IPS DF 19.7 (cell line): ENCODE measurements at regions not wholly inside any gene's neighbourhood (a gene's known extent, or its start where the extent isn't known, plus 50 kb on each side); places are given as distances from the start of the nearest gene placed in this dataset.

ENCODE experiments used
- DNase-seq: peaks from one replicate; pipeline ENCODE4 v3.0.0-alpha.2; 2013; ENCODE audit warnings: low read depth, low spot score

DNA sequence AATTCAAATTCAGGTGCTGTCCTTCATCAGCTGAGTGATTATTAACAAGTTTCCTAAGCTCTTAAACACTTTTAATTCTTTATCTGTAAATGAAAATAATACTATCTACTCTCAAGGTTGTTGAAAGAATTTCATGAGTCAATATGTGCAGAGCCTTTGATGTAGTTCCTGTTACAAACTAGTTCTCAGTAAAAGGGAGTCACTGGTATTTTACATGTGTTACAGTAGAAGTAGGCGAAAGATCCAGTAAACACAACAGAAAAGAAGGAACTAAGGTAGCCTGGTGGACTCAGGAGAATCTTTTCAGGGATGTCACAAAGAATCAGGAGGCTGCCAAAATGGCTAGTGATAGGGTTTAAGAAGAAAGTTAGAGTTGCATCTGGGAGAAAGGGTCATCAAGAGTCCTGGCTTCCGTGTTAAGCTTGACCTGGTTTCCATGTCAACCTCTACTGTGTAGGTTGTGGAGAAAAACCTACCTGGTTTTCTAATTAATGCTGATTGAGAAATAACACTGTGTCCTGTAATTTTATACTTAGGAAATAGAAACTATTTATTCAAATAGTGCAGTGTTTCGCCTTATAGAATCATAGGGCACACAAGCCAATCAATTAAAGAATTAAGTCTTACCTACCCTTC, 58.3 kb upstream of the TRIB2 start:
- DNase-seq, result no peak

DNA sequence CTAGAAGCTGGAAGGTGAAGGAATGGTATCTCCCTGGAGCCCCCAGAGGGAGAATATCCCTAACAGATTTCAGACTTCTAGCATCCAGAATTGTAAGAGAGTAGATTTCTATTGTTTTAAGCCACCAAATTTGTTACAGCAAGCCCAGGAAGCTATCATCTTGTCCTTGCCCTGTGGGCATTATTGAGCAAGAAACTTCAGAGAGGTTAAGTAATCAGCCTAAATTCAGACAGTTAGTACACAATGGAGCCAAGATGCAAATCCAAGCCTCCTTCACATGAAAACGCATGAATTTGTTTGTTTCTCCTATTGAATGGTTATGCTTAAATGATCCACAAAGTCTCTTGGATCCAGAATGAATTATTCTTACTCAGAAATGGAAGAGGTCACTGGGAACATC, 55.2 kb upstream of the TRIB2 start:
- no peak for DNase-seq

DNA sequence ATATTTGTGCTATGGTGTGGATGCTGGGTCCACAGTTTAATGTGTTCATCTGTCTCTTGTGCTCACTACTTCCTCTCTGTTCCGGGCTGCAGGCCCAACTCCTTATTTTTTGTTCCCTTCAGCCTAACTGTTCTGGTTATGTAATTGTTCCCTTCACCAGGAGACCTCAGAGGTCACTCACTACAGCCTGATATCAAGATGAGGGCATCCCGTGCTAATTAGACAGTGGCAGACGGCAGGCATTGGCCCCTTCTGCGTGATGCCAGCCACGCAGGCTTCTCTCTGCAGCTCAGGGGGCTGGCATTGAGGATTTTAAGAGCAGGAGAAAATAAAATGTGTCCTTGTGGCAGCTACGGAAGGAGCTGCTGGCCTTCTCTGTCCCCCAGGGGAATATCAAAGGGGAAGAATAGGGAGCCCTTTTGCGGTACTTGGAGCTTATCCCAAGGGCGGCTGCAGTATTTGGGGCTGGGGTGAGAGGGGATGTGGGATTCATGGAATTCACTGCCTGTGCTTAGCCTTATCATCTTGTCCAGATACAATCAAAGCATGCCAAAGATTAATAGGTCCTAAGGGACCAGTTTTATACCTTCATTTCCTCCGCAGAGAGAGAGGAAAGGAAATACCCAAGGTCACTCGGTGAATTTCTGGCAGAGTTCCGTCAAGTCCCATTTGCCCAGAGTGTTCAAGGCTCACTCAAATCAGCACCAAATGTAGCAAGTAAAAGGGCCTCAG, 53.3 kb upstream of the TRIB2 start:
- no peak for DNase-seq

DNA sequence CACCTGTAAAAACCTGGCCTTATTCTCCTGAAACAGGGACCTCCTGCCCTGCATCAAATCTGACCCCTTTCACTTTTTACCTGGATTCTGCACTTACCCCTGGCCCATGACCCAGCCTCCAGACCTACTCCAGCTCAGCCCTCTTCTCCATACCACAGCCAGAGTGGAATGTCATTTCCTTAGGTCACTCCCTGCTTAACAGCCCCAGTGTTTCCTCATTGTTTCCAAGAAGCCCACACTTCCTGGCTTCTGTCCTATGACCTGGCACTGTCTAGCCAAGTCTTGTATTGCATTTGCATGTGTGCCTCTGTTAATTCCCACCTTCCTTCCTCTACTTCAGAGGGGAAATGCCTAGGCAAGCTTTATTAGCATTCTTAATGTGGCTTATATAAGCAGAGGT, 51.4 kb upstream of the TRIB2 start:
- no peak for DNase-seq

DNA sequence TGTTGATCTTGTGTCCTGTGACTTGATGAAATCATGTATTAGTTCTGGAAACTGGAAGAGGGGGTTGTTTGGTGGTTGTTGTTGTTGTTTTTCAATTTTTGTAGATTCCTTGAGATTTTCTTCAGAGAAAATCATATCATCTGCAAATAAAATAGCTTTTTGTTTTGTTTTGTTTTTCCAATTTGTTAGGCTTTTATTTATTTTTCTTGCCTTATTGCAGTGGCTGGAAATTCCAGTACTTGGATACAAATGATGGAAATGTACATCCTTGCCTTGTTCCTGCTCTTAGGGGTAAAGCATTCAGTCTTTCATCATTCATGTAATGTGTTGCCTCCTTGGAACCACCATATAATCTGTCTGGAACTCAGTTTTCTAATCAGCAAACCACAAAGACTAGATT, 50.3 kb upstream of the TRIB2 start:
- no peak for DNase-seq
